ENCODE measurements at regions not wholly inside any gene's neighbourhood (a gene's known extent, or its start where the extent isn't known, plus 50 kb on each side); places are given as distances from the start of the nearest gene placed in this dataset.

DNA sequence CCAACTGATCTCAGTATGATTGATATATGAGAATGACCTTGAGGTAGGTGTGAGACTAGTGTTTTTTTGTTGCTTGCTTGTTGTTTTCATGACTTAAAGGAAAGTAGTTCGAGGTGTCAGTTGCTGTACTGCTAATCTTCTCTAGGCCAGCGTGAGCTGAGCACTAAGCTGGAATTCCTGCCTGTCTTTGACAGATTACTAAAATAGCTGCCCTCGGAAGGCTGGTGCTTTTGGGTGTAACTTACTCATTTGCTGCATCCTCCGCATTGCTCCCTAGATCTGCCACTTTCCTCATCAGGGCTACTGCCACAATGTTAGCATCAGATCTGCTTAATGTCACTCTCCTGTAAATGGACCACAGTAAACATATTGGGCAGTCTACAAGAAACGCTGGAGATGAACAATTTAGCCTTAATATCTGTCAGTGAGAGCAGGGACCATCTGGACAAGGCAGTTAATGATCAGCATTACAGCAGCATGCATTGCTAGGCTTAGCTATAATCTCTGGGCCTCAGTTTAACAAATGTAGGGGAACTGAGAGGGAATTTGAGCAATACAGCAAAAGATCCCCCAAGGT is 106.6 kb upstream of the CDH6 start (continued):
- TF ChIP-seq, protein P1, sequence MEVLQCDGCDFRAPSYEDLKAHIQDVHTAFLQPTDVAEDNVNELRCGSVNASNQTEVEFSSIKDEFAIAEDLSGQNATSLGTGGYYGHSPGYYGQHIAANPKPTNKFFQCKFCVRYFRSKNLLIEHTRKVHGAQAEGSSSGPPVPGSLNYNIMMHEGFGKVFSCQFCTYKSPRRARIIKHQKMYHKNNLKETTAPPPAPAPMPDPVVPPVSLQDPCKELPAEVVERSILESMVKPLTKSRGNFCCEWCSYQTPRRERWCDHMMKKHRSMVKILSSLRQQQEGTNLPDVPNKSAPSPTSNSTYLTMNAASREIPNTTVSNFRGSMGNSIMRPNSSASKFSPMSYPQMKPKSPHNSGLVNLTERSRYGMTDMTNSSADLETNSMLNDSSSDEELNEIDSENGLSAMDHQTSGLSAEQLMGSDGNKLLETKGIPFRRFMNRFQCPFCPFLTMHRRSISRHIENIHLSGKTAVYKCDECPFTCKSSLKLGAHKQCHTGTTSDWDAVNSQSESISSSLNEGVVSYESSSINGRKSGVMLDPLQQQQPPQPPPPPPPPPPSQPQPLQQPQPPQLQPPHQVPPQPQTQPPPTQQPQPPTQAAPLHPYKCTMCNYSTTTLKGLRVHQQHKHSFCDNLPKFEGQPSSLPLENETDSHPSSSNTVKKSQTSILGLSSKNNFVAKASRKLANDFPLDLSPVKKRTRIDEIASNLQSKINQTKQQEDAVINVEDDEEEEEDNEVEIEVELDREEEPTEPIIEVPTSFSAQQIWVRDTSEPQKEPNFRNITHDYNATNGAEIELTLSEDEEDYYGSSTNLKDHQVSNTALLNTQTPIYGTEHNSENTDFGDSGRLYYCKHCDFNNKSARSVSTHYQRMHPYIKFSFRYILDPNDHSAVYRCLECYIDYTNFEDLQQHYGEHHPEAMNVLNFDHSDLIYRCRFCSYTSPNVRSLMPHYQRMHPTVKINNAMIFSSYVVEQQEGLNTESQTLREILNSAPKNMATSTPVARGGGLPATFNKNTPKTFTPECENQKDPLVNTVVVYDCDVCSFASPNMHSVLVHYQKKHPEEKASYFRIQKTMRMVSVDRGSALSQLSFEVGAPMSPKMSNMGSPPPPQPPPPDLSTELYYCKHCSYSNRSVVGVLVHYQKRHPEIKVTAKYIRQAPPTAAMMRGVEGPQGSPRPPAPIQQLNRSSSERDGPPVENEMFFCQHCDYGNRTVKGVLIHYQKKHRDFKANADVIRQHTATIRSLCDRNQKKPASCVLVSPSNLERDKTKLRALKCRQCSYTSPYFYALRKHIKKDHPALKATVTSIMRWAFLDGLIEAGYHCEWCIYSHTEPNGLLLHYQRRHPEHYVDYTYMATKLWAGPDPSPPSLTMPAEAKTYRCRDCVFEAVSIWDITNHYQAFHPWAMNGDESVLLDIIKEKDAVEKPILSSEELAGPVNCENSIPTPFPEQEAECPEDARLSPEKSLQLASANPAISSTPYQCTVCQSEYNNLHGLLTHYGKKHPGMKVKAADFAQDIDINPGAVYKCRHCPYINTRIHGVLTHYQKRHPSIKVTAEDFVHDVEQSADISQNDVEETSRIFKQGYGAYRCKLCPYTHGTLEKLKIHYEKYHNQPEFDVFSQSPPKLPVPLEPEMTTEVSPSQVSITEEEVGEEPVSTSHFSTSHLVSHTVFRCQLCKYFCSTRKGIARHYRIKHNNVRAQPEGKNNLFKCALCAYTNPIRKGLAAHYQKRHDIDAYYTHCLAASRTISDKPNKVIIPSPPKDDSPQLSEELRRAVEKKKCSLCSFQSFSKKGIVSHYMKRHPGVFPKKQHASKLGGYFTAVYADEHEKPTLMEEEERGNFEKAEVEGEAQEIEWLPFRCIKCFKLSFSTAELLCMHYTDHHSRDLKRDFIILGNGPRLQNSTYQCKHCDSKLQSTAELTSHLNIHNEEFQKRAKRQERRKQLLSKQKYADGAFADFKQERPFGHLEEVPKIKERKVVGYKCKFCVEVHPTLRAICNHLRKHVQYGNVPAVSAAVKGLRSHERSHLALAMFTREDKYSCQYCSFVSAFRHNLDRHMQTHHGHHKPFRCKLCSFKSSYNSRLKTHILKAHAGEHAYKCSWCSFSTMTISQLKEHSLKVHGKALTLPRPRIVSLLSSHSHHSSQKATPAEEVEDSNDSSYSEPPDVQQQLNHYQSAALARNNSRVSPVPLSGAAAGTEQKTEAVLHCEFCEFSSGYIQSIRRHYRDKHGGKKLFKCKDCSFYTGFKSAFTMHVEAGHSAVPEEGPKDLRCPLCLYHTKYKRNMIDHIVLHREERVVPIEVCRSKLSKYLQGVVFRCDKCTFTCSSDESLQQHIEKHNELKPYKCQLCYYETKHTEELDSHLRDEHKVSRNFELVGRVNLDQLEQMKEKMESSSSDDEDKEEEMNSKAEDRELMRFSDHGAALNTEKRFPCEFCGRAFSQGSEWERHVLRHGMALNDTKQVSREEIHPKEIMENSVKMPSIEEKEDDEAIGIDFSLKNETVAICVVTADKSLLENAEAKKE (CRISPR knock-in tag; IDR thresholded peaks at IDR 0.05), result no peak
- TF ChIP-seq POLR2AphosphoS5 (IDR thresholded peaks at IDR 0.05; ENCODE audit: low read depth), result no peak

DNA sequence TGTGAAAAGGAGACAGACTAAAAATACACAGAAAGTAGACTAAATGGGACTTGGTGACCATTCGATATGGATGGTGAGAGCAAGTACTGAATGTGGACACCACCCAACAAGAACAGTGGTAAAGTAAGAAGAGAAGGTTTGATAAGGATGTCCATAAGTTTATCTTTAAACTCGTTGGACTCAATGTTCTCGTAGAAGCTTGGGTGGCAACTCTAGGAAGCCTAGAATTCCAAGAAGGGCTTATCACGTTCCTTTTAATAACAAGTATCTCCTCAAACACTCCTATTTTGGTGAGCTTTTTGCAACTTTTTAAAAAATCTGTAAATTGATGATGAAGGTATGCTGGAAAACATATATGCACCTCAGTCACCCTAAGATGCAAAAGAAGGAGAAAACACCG is 108.6 kb upstream of the CDH6 start:
- no peaks in the 10 kb centered on the region for H3K36me3 ChIP-seq (ENCODE audit: insufficient read depth)
- no peaks in the 10 kb centered on the region for H3K36me3 Mint-ChIP-seq (ENCODE audit: low read depth)
- H2AFZ ChIP-seq, result no peak overlapping the region
- no peaks in the 10 kb centered on the region for H3K9me2 ChIP-seq (ENCODE audit: insufficient read depth)
- H3K4me3 Mint-ChIP-seq, result no peak overlapping the region
- H3K27ac Mint-ChIP-seq, result no peak overlapping the region
- H3K4me1 ChIP-seq (ENCODE audit: insufficient read depth), result no peaks in the 10 kb centered on the region
- DNase-seq (ENCODE audit: low spot score) (no peak), ATAC-seq (no peak)
- H3F3A ChIP-seq (replicated peaks; ENCODE audit: low read depth), result no peaks in the 10 kb centered on the region
- H3K9me3 Mint-ChIP-seq, result no peaks in the 10 kb centered on the region
- H3K4me3 ChIP-seq, result no peak overlapping the region
- no peaks in the 10 kb centered on the region for H3K27me3 Mint-ChIP-seq (ENCODE audit: insufficient read depth, low read depth, poor library complexity)
- H3K27ac ChIP-seq (ENCODE audit: low read depth), result no peak overlapping the region
- no peaks in the 10 kb centered on the region for H3K79me2 ChIP-seq (replicated peaks; ENCODE audit: insufficient read depth)
- no peak overlapping the region for H3K4me2 ChIP-seq
- TF ChIP-seq, protein P2, sequence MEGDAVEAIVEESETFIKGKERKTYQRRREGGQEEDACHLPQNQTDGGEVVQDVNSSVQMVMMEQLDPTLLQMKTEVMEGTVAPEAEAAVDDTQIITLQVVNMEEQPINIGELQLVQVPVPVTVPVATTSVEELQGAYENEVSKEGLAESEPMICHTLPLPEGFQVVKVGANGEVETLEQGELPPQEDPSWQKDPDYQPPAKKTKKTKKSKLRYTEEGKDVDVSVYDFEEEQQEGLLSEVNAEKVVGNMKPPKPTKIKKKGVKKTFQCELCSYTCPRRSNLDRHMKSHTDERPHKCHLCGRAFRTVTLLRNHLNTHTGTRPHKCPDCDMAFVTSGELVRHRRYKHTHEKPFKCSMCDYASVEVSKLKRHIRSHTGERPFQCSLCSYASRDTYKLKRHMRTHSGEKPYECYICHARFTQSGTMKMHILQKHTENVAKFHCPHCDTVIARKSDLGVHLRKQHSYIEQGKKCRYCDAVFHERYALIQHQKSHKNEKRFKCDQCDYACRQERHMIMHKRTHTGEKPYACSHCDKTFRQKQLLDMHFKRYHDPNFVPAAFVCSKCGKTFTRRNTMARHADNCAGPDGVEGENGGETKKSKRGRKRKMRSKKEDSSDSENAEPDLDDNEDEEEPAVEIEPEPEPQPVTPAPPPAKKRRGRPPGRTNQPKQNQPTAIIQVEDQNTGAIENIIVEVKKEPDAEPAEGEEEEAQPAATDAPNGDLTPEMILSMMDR (conservative IDR thresholded peaks at IDR 0.05; ENCODE audit: low read depth in 2 of 2), result no peak
- no peak for TF ChIP-seq EZH2phosphoT487 (IDR thresholded peaks at IDR 0.05; ENCODE audit: unreplicated experiment)
- TF ChIP-seq, protein P3, sequence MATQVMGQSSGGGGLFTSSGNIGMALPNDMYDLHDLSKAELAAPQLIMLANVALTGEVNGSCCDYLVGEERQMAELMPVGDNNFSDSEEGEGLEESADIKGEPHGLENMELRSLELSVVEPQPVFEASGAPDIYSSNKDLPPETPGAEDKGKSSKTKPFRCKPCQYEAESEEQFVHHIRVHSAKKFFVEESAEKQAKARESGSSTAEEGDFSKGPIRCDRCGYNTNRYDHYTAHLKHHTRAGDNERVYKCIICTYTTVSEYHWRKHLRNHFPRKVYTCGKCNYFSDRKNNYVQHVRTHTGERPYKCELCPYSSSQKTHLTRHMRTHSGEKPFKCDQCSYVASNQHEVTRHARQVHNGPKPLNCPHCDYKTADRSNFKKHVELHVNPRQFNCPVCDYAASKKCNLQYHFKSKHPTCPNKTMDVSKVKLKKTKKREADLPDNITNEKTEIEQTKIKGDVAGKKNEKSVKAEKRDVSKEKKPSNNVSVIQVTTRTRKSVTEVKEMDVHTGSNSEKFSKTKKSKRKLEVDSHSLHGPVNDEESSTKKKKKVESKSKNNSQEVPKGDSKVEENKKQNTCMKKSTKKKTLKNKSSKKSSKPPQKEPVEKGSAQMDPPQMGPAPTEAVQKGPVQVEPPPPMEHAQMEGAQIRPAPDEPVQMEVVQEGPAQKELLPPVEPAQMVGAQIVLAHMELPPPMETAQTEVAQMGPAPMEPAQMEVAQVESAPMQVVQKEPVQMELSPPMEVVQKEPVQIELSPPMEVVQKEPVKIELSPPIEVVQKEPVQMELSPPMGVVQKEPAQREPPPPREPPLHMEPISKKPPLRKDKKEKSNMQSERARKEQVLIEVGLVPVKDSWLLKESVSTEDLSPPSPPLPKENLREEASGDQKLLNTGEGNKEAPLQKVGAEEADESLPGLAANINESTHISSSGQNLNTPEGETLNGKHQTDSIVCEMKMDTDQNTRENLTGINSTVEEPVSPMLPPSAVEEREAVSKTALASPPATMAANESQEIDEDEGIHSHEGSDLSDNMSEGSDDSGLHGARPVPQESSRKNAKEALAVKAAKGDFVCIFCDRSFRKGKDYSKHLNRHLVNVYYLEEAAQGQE (IDR thresholded peaks at IDR 0.05; ENCODE audit: unreplicated experiment), result no peak
- no peak for TF ChIP-seq NANOG (IDR thresholded peaks at IDR 0.05; ENCODE audit: borderline replicate concordance)
- H3K4me1 Mint-ChIP-seq, result peaks cover 6% of the 10 kb centered on the region
- H4K20me1 ChIP-seq (replicated peaks; ENCODE audit: insufficient read depth), result no peaks in the 10 kb centered on the region
- H3K27me3 ChIP-seq (ENCODE audit: insufficient read depth), result no peaks in the 10 kb centered on the region

Measured in GM23338 (cell line).